ENCODE measurements at regions not wholly inside any gene's neighbourhood (a gene's known extent, or its start where the extent isn't known, plus 50 kb on each side); places are given as distances from the start of the nearest gene placed in this dataset.
"Not testable (repeated sequence)": the region's sequence is repeated elsewhere in the genome, so short reads cannot be mapped to it uniquely, and the experiment has no call there.

DNA sequence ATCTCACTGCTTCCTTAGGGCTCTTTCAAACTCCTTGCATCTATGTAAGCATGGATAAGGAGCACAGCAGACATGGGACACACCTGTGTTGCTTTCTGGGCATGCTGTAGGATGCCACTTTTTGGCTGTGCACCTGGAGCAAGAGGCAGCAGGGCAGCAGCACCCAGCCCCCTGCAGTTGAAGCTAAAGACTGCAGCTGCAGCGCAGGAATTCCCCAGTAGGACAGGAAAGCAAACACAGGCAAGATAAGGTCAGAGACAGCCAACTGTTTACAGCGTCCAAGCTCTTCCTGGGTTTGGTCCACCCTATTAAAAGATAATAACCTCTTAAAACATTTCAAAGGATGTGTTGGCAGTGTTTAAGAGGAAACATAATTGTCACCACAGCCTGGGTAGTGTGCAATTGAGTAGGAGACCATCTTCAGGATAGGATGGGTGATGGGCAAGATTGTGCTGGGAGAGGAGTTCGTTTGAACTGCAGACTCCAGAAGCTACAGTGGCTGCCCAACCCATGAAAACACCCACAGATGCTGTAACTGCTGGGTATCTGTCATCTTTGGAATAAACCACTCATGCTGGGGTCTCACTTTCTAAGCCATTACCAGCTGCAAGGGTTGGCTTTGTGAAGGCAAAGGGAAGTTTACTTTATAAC is 242.3 kb upstream of the PLGLB1 start:
- DNase-seq (ENCODE audit: low read depth) = not testable (repeated sequence)

DNA sequence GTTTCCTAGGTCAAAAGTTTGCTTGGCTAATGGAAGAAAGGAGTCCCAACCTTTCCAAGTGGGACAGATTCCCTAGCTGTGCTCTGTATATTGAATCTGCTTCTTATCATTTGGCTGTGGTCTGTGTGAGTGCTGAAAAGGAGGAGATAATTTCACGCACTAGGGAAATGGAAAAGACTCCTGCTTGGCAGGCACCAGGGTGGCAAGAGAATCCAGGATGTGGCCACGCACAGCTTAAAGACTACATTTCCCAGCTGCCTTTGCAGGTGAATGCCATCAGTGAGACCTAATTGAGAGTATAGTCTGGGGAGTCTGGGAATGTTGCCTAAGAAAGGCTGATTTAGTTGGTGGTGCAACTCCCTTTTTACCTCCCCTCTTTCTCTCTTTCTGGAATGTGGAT is 253.5 kb upstream of the PLGLB1 start:
- DNase-seq (ENCODE audit: low read depth) = not testable (repeated sequence)

DNA sequence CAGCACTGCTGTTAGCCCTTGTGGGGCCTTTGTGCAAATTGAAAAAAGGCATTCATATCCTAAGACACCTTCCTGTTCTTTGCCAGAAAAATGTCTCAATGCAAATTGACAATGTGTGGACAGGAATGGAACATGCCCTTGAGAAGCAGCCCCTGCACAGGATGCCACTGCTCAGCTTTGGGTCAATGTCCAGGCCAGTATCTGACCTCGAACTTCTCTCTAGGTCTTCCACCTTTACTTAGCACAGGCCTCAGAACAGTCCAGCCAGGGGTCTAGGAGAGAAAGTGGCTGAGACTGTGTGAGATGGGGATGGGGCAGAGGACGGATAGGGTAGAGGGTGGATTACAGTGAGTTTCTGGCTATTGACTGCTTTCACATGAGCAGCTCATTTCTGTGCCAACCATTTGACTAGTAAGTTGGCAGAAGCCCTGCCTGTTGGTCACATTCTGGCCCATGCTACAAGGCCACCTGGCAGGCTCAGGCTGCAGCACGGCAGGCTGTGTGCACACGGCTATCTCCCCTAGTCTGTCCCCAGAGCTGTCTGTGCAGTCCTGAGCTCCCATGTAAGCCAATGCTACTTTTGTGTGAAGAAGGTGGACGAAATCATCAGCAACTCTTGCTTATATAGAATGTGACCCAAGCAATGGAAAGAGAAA is 254.5 kb upstream of the PLGLB1 start:
- not testable (repeated sequence) for DNase-seq (ENCODE audit: low read depth)

DNA sequence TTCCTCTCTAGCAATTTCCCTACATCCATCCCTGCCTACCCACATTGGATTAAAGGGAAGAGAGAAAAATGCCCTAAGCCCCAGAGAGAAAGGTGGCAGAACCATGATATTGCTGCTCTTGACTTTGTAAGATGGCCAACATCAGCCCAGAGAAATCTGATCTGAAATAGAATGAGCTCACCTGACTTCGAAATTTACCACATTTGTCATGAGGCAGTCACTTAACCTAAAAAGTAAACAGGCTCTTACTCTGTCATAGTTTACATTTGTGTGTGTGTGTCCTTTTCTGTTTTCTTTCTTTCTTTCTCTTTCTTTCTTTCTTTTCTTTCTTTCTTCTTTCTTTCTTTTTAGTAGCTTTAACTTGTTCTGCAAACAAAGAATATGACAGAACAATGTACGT is 255.0 kb upstream of the PLGLB1 start:
- not testable (repeated sequence) for DNase-seq (ENCODE audit: low read depth)

DNA sequence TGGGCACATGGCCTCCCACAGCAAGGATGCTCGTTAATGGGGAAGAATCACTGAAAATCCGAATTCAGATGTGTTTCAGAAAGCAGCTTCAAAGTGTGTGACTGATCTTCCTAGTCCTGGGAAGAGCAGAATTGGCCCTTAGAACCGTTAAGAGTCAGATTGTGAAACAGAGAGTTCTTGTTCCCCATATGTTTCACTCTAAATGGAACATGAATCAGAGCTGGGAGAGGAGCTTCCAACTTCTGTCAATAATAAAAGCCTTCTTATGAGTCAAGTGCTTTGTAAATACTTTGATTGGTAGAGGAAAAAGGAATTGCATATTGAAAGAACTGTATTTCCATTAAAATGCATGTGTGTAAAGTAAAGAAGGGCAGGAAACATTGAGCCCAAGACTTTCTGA is 256.1 kb upstream of the PLGLB1 start:
- DNase-seq (ENCODE audit: low read depth) = not testable (repeated sequence)

DNA sequence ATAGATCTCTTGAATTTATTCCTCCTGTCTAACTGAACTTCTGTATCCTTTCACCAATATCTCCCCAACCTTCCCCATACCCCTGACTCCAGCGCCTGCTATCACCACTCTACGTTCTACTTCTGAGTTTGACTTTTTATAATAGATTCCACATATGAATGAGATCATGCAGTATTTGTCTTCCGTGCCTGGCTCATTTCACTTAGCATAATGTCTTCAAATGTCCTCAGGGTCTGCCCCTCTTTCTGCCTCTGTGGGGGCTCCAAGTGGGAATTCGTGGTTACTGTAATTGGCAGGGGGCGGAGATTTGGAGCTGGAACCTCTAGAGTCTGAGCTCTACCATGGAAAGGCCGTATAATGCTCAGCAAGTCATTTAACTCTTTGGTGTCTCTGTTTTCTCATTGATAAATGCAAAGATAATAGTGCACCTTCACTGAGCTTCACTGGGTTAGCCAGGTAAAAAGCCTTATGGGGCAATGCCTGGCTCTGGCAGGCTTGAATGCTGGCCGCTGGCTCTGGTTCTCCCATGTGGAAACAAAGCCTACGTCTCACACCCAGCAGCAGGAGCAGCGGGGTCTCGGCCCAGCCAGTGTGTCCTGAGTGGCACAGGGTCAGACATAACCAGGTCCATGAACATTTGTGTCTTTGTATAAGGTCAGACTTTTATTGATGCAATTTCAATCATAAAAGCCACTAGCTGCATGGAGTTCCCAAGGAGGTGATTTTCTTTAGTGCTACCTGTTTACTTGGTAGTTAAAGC is 259.1 kb upstream of the PLGLB1 start:
- DNase-seq (ENCODE audit: low read depth) = not testable (repeated sequence)

DNA sequence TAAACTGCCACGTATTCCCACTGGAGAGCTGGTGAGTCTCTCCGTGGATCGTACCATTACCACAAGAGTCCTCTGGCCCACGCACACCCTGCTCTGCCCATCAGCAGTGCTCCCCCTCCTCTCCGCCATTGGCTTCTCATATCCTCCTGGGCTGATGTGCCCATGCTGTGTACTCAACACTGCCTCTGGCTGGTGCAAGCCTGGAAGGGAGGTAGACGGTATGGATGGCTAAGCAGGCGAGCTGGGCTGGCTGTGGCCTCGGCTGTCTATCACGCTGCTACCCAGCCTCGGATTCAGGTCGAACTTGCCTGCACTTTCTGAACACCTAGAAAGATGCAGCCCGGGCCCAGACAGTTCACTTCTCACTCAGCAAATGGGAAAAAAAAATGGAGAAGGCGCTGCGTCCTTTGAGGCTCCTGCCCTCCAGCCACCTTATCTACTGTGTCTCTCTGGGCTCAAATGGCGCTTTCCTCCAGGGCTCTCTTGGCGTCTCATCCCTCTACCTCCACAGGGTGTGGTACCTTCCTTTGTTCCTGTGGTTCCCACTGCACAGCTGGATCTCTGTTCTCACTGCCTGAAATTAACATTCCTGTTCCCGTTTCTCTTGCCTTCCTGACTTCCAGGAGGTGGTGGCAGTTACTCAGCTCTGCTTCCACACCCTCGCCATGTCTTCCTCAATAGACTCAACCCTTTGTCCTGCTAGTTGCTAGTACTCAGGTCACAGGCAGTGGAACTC is 262.3 kb upstream of the PLGLB1 start:
- not testable (repeated sequence) for DNase-seq (ENCODE audit: low read depth)

DNA sequence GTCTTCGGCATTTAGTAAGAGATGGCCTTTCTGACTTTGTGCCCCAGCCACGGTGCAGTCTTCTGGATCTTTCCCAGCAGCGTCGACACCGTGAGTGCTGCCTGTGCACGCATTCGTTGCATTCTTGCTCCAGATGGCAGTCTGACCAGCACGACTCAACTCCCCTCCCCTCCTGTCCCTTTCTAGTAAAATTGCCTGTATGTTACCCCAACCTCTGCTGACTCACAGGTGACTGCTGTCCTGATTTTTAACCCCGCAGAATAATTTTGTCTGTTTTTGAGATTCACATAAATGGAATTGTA is 262.8 kb upstream of the PLGLB1 start:
- not testable (repeated sequence) for DNase-seq (ENCODE audit: low read depth)

DNA sequence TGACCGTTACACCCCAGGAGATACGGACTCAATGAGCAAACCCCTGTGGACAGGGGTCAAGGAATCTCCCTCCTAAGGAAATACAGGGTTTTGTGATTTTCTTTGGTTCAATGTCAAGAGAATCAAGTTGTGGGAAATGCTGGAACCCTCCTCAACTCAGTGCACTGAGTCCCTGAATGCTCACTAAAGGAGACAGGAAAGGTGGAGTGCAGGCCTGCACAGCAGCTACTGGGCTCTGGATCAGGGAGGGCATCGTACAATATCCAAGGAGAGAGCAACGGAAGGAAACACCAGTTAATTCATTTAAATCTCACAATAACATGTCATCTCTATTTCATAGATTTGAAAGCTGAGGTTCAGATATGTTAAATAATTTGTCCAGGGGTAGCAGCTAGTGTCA is 263.5 kb upstream of the PLGLB1 start:
- DNase-seq (ENCODE audit: low read depth) = not testable (repeated sequence)

DNA sequence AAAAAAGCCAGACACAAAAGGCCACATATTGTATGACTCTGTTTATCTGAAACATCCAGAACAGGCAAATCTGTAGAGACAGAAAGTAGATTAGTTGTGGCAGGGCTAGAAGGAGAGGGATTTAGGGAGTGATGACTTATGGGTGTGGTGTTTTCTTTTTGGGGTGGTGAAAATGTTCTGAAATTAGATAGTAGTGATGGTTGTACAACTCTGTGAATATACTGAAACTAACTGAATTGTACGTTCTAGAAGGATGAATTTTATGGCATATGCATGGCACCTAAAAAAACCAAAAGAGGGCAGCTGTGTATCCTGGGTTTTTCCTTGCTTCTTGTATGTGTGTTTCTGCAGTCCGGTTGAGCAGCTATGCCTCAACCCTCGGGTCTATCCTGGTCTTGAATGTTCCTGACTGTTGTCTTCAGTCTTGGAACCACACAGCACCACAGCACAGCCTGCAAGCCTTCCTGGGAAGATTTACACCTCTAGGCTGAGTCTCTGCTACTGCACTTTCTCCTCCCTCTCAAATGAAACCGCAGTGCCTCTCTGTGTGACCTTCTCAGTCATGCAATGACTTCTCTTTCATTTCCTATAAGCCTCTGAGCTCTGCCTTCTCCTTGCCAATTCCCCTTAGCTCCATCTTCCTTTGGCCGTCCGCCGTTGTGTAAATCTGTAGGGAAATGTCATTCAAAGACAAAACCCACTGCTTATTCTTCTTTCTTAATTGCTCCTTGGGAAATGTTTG is 269.1 kb upstream of the PLGLB1 start:
- DNase-seq (ENCODE audit: low read depth) = not testable (repeated sequence)

DNA sequence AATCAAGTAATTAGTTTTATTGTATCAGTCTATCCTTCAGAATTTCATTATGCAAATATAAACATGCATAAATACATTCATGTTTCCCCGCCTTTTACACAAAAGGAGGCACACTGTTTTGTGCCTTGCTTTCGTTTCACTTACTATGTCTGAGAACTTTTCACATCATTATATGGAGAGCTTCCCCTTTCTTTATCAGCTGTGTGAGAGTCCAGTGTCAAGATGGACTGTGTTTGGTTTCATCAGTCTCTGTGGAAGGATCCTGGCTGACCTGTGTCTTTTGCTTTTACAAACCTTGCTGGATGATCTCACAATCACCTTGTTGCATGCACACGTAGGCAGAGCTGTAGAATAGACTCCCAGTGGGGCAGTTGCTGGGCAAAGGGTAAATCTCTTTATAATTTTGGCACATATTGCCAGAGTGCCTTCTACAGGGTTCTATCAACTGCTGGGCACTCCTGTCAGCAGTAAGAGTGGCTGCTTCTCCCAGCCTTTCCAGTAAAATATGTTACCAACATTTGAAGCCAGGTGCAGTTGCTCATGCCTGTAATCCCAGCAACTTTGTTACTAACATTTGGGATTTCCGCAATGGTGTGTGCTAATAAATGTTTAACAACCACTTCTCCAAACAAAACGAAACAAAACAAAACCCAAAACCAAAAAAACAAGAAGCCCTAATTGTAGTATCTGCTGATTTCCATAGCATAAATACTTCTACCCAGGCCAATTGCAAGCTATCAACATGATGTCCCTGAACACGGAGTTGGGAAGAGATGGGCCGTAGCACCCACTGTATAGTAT is 270.0 kb upstream of the PLGLB1 start:
- not testable (repeated sequence) for DNase-seq (ENCODE audit: low read depth)

DNA sequence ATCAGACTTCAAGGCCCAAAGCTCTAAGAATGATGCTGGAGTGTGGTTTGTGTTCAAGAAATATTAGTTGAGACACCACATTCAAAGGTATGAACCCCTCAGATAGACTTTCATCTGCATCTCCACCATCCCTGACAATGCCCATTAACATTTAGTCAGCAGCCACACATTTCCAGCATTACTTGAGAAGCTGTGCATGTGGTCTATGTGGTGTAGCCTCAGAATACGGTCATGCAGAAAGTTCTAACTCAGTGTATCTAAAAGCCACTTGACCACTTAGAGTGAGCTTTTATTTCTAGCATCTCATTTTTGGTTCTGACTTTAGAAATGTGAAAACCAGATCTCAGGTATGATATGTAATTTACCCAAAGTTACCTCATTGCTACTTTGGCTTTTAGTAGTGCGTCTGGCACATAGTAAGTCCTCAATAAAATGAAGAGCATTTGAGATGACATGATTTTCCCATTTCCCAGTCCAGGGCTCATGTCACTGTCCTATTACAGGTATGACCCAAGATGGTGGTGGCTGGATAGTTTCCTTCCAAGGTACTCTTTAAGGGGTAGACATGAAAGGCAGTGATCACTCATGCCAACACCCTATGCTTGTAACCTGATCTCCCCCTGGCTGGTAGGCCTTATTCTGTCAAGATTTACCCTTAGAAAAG is 272.4 kb upstream of the PLGLB1 start:
- not testable (repeated sequence) for DNase-seq (ENCODE audit: low read depth)

DNA sequence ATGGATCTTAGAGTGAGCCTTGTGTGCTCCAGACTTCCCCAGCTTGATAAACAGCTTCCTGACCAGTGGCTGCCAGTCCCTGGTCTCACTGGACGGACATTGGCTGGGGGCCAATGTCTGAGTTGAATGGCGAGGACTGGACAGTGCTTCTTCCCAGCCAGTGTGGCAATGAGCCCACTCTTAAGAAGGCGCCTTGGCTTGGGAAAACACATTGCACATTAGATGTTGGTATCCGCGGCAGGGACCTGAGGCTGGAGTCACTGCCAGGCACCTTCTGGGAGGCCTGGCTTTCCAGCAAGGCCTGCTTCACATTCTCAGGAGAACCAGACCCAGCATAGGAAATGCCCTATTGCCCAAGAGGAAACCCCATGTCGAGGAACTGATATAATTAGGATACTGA is 273.5 kb upstream of the PLGLB1 start:
- DNase-seq (ENCODE audit: low read depth) = not testable (repeated sequence)

DNA sequence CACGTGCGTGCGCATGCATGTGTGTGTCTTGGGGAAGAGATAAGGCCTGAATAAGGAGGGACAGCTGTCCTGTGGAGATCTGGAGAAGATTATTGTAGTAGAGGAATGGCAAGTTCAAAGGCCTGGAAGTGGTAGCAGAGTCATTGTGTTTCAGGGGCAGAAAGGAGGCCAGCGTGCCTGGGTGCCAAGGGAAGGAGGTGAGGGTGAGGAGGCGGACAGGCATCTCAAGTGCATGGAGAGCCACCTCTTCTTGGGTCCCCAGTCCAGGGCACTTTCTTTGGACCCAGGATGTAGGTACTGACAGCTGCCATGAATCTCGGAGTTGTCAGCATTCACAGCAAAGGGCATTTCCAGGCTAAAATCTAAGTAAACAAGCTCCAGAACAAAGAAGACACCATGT is 279.7 kb upstream of the PLGLB1 start:
- not testable (repeated sequence) for DNase-seq (ENCODE audit: low read depth)

DNA sequence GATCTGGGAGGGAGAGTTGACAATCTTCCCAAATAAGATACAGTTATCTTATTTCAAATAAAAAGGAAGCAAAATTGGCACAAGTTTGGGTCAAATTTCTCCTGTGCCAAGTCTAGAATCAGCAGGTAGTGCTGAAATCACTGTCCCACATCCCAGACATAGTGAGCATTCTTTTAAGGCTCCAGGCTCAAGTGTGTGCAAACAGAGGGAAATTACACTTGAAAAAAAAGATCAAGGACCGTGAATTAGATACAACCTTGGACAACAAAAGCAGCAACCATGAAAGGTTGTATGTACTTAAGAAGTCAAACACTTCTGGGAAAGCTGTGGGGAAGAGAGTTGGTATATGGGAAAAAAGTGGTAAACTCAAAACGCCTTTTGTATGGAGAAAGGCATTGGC is 280.2 kb upstream of the PLGLB1 start:
- not testable (repeated sequence) for DNase-seq (ENCODE audit: low read depth)

DNA sequence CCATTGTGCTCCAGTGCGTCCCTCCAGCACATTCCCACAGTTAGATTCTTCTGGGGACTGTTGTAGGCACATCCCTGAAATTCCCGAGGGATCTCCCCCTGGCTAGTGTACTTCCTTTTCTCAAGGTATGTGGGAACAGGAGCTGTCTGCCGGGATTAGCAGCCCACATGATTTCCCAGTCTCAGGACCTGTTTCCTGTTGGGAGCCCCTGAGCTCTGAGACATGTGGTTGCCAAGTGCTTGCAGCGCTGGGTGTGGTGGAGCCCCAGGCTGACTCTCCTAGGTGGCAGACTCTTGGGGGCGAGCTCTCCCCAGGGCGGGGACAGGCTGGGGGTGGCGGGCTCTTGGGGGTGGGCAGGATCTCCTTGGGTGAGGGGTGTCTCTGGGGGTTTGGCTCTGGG is 287.0 kb upstream of the PLGLB1 start:
- not testable (repeated sequence) for DNase-seq (ENCODE audit: low read depth)

DNA sequence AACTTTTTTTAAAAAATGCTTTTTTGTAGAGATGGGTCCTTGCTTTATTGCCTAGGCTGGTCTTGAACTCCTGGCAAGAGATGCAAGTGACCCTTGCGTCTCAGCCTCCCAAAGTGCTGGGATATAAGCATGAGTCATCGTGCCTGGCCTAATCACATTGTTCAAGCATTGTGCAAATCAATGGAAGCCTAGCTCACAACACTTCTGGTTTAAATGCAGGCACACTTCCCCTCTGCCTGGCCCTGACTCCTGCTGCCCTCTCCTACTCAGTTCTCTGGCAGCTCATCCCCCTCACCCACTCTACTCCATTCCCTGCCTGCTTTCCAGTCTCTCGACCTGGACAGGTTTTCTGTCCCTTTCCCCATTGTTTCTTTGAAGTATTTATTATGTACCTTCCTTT is 288.1 kb upstream of the PLGLB1 start:
- DNase-seq (ENCODE audit: low read depth) = not testable (repeated sequence)

DNA sequence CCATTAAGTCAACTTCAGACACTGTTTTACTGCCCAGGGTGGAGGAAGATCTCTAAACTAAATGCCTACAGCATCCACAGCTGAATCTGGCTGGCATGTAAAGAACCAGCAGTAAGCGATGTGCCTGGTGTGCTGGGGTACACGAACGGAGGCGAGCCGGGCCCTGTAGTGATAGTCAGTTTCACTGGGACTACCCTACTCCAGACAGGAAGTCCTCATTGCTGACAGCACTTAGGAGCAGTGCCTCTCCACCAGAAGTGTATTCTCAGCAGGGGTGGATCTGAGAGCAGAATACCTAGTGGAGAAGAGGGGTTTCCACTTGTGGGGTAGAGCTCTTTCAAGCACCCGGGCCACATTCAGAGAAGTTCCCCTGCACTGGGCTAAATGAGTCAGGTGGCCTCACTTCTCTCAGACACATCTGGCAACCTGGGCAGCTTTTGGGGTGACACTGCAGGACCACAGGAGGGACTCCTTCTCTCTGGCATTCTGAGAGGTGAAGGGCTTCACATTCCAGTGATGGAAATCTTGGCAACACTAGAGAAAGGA is 290.3 kb upstream of the PLGLB1 start:
- DNase-seq (ENCODE audit: low read depth) = not testable (repeated sequence)

DNA sequence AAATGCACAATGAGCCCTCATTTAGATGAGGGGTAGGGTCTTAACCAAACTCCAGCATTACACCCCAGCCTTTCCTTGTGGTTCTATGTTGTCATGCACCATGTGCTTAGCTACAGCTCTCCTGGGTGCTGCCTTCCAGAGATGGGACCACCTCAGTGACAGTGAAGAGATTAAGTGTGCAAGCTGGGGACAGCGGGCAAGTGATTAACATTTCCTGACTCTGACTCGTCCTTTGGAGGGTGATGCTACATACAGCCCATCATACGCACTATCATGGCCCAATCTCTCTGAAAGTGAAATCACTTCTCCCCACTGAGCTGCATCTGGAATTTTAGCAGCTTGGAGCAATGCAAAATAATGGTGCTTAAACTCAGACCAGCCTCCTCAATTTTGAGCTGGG is 293.0 kb upstream of the PLGLB1 start:
- DNase-seq (ENCODE audit: low read depth) = not testable (repeated sequence)

Data from activated gamma-delta T cell treated with anti-CD3 and anti-CD28 coated beads, Interleukin-2, amount 50 U/mL, for 16 hours (primary cell).